Panc1 (cell line): ENCODE measurements at regions not wholly inside any gene's neighbourhood (a gene's known extent, or its start where the extent isn't known, plus 50 kb on each side); places are given as distances from the start of the nearest gene placed in this dataset.

ENCODE experiments used
- POLR2AphosphoS5 ChIP-seq: IDR thresholded peaks from 2 replicates; pipeline ENCODE4 v1.6.1; 2012; ENCODE audit warnings: mild to moderate bottlenecking, low read depth, low read length, moderate library complexity
- TF ChIP-seq, protein P1 (sequence below): fragments of 450-650 bp; IDR thresholded peaks from 2 replicates; pipeline ENCODE4 v1.5.1; 2017; ENCODE audit warnings: mild to moderate bottlenecking
- TF ChIP-seq, protein P2 (sequence below), 2 experiments: IDR thresholded peaks; 2 replicates each; pipeline ENCODE4 v1.6.1; 2011 to 2012; ENCODE audit warnings: low read depth in 2 of 2, control low read depth in 1 of 2, low read length in 1 of 2, mild to moderate bottlenecking in 1 of 2, moderate library complexity in 1 of 2; ENCODE audit not compliant: insufficient read depth in 1 of 2

DNA sequence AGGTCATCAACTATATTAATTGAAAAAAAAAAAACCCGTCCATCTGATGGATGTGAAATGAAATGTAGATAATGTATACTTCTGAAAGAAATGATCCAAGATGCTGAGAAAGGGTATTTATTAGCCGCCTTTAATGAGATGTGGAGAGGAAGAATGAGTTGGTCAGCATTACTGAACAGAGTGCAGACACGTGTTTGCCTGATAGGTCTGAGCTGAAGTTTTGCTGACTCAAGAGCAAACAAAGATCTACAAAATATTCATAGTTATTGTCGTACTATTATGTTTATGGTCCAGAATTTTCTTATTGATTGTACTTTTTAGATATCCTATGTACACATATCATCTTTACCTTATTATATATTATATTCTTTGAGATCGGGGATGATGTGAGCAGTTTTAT is 235.3 kb downstream of the RDH14 start:
- TF ChIP-seq, protein P1, sequence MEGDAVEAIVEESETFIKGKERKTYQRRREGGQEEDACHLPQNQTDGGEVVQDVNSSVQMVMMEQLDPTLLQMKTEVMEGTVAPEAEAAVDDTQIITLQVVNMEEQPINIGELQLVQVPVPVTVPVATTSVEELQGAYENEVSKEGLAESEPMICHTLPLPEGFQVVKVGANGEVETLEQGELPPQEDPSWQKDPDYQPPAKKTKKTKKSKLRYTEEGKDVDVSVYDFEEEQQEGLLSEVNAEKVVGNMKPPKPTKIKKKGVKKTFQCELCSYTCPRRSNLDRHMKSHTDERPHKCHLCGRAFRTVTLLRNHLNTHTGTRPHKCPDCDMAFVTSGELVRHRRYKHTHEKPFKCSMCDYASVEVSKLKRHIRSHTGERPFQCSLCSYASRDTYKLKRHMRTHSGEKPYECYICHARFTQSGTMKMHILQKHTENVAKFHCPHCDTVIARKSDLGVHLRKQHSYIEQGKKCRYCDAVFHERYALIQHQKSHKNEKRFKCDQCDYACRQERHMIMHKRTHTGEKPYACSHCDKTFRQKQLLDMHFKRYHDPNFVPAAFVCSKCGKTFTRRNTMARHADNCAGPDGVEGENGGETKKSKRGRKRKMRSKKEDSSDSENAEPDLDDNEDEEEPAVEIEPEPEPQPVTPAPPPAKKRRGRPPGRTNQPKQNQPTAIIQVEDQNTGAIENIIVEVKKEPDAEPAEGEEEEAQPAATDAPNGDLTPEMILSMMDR, result no peak
- no peak for TF ChIP-seq POLR2AphosphoS5
- TF ChIP-seq, protein P2, sequence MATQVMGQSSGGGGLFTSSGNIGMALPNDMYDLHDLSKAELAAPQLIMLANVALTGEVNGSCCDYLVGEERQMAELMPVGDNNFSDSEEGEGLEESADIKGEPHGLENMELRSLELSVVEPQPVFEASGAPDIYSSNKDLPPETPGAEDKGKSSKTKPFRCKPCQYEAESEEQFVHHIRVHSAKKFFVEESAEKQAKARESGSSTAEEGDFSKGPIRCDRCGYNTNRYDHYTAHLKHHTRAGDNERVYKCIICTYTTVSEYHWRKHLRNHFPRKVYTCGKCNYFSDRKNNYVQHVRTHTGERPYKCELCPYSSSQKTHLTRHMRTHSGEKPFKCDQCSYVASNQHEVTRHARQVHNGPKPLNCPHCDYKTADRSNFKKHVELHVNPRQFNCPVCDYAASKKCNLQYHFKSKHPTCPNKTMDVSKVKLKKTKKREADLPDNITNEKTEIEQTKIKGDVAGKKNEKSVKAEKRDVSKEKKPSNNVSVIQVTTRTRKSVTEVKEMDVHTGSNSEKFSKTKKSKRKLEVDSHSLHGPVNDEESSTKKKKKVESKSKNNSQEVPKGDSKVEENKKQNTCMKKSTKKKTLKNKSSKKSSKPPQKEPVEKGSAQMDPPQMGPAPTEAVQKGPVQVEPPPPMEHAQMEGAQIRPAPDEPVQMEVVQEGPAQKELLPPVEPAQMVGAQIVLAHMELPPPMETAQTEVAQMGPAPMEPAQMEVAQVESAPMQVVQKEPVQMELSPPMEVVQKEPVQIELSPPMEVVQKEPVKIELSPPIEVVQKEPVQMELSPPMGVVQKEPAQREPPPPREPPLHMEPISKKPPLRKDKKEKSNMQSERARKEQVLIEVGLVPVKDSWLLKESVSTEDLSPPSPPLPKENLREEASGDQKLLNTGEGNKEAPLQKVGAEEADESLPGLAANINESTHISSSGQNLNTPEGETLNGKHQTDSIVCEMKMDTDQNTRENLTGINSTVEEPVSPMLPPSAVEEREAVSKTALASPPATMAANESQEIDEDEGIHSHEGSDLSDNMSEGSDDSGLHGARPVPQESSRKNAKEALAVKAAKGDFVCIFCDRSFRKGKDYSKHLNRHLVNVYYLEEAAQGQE (IDR thresholded peaks at IDR 0.05; ENCODE audit: insufficient read depth in 1 of 2, low read depth in 2 of 2, low read length in 1 of 2), result no peak
